NCI-H1930 (cell line): ENCODE measurements at regions not wholly inside any gene's neighbourhood (a gene's known extent, or its start where the extent isn't known, plus 50 kb on each side); places are given as distances from the start of the nearest gene placed in this dataset.
"Not testable (repeated sequence)": the region's sequence is repeated elsewhere in the genome, so short reads cannot be mapped to it uniquely, and the experiment has no call there.

Experiments
- DNase-seq, 2 experiments: peaks; one replicate each; lab custom pipeline; 2025; lab: John Stamatoyannopoulos, UW

DNA sequence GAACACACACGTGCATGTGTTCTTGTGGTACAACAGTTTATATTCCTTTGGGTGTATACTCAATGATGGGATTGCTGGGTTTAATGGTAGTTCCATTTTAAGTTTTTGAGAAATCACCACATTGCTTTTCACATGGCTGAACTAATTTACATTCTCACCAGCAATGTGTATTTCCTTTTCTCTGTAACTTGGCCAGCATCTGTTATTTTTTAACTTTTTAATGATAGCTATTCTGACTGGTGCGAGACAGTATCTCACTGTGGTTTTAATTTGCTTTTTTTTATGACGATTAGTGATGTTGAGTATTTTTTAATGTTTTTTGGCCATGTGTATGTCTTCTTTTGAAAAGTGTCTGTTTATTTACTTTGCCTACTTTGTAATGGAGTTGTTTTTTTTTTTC, 256.6 kb downstream of the ZWINT start:
- no peak for DNase-seq

DNA sequence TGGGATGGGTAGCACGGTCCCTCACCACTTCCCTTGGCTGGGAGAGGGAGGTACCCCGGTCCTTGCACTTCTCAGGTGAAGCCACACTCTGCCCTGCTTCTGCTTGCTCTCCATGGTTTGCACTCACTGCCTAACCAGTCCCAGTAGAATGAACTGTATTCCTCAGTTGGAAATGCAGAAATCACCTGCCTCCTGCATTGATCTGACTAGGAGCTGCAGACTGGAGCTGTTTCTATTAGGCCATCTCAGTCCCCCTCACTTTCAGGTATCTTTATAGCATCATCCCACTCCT, 264.9 kb downstream of the ZWINT start:
- no peak for DNase-seq

- no peak for DNase-seq
These were observed 265.4 kb downstream of the ZWINT start for GRCh38 chr10:56095506-56096225.

- DNase-seq, result not testable (repeated sequence)
These were observed 267.4 kb downstream of the ZWINT start for GRCh38 chr10:56093645-56094044.

DNA sequence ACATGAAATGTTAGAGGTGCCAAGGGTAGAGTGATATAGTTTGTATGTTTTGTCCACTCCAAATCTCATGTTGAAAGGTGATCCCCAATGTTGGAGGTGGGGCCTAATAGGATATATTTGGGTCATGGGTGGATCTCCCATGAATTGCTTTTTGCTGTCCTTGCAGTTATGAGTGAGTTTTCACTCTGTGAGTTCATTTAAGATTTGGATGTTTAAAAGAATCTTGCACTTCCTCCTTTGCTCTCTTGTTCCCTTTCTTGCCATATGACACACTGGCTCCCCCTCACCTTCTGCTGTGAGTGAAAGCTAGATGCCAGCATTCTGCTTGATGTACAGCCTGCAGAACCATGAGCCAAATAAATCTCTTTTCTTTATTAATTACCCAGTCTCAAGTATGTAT, 269.2 kb downstream of the ZWINT start:
- no peak for DNase-seq

GRCh38 chr10:56090914-56091540, 270.0 kb downstream of the ZWINT start:
- DNase-seq, result no peak

DNA sequence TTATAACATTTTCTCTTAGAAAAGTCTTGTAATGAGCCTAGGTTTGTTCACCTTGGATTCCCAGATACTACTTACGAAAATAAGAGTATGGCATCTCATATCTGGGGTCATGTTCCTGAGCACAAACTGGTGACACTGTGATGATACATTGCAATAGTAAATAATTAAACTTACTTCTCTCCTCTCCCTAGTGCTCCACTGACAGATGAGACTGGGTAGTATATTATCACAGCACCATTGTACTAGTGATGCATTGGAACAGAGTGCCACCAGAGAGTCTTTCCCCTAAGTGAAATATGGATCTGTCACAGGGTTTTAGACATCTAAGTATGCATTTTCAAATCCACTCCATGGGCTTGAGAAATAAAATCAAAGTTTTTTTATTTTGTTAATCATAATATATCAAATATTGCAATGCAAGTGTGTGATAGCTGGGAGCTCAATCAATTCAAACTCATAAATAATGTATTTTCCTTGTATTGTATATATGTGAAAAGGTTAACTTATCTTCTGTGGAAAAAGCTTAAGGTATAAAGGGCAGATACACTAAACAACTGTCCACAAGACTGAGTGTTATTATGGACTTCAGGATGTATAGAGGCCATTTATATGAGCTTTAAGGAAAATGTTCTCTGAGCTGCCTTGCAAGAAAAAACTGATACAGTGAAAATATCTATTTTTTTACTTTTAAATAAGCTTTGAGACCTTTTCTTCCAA, 275.5 kb downstream of the ZWINT start:
- no peak for DNase-seq

DNA sequence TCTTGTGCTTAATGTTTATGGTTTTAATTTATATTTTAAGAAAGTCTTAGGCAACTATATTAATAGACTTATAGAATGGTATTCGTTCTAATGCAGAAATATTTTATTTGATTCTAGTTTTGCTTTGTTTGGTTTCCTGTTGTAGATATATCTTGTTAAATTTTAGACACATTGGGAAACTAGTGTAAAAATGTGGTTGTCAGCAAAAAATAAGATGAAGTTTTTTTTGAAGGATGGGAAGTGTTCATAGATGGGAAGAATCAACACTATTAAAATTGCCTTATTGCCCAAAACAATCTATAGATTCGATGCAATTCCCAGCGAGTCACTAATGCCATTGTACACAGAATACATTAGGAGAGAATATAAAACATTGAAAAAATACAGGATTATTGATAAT, 278.9 kb downstream of the ZWINT start:
- DNase-seq, result no peak

- no peak for DNase-seq
These were observed 292.4 kb downstream of the ZWINT start for GRCh38 chr10:56068473-56069263.

DNA sequence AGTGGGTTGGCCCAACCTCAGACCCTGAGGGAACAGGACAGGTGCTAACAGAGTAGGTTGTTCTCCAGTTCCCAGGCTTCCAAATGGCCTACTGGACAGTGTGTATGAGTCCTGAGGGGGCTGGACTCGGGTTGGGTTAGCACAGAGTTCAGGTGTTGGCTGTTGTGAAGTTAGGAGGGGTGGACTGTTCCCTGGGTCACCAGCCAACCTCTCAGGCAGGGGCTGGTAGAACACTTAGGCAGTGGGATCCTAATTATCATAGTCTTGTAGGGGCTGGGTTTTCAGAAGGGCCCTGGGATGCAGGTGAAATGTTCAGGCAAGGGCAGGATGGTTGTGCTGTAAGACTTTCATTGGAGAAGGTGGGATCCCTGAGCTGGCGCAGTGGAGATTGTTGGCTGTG, 293.0 kb downstream of the ZWINT start:
- no peak for DNase-seq

GRCh38 chr10:56063642-56064041, 297.4 kb downstream of the ZWINT start:
- DNase-seq, result no peak

- DNase-seq, result no peak
These were observed 303.2 kb downstream of the ZWINT start for GRCh38 chr10:56057860-56058259.

DNA sequence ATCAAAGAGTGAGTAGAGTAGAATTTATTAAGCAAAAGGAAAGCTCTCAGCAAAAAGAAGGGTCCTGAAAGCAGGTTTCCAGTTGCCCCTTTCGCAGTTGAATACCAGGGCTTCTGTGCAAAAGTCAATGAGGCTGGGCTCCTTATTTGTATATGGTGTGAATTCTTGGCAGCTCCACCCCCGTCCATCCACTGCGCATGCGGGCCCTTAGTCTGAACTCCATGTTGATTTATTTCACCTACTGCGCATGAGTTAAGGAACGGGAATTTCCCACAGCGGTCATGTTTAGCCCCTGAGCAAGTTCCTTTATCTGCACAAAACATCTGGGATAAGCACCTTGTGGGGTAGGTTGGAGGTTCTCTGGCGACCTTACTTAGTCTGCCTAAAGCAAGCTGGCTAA, 325.6 kb downstream of the ZWINT start:
- no peak for DNase-seq

DNA sequence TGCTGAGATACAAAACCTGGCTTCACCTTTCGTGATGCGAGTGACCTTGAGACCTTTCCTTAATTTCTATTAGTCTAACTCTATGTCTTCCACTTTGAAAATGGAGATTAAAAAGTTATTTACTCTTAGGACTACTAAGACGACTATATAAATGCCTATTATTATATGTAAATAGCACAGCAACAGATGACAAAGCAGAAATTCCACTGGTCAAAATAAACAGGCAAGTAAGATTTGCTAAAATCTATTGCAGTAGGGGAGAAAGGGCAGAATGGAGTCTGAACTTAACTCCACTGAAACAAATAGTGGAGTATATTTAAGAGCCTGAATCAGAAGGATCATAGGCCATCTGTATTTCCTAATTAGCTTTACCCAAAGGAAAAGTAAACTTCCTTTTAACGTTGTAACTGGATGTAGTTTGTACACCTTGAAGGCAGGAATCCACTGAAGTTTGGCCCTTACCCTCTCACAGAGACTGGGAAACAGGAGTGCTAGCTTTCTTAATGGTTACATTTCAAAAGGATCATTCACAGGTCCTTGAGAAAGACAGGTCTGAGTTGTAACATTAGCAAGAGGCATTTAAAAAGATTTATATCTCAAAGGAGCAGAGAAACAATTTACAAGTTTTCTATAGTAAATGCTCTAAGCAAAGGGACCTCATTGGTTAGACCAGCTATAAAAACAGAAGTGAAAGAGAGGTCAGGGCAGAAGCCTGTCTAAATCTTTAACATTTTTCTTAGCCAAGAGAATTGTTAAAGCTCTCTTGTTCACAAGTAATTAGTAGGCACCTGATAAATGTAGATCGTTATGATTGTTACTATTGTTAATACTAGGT, 332.5 kb downstream of the ZWINT start:
- no peak for DNase-seq

GRCh38 chr10:56012101-56012500, 349.0 kb downstream of the ZWINT start:
- DNase-seq, result no peak

- DNase-seq, result no peak
These were observed 357.5 kb downstream of the ZWINT start for GRCh38 chr10:56003555-56003954.

DNA sequence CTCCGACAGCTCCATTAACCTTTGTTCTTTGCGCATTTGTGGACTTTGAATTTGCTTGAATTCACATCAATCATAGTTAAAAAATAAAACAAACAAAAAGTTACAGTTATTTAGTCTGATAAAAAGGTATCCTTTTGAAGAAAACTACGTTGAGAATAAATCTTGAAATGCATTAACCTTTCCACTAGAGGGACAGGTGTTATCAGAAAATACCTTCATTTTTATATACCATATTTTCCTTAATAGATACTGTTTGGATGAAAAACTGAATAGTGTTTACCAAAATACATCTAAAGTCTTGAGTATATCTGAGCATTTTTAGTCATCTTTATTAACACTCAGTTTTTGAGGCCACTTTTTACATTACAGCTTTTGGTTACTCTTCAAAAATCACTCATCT, 371.9 kb downstream of the ZWINT start:
- no peak for DNase-seq

DNA sequence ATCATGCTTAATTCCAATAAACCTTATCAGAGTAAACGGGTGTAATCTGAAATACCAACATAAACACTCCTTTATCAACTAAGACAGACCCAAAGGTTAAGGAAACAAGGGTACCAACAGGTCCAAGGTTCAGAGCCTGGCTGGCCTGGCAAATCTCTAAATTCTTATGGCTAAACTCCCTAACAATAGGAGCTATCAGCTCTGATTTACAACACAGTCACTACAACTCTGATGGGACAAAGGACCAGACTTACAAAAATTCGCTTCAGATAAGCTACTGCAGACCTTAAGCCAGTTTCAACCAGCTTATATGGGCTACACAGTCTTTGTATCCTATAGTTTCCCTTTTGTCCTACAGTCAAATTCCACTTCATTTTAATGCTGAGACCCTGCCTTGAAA, 381.9 kb downstream of the ZWINT start:
- DNase-seq, result no peak

DNA sequence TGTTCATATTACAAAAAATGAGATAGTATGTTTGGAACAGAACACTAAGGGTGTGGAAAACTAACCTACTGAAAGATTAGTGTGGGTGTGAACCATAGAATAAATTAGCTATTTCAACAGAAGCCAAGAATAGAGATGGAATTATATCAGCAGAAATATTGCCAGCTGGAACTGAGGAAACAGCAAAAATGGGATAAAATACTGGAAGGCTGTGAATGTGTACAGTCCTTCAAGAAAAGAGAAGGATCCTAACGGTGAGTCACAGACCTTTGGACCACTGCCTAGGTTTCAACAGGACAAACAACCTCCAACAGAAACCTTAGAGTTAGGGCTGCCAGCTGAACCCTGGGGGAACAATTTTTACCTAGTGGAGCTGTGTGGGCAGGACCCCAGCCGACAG, 395.0 kb downstream of the ZWINT start:
- no peak for DNase-seq

- DNase-seq, result no peak
These were observed 417.7 kb downstream of the ZWINT start for GRCh38 chr10:55943403-55943802.

GRCh38 chr10:55929291-55929690, 431.8 kb downstream of the ZWINT start:
- DNase-seq, result no peak
